ENCODE measurements at regions not wholly inside any gene's neighbourhood (a gene's known extent, or its start where the extent isn't known, plus 50 kb on each side); places are given as distances from the start of the nearest gene placed in this dataset.

DNA sequence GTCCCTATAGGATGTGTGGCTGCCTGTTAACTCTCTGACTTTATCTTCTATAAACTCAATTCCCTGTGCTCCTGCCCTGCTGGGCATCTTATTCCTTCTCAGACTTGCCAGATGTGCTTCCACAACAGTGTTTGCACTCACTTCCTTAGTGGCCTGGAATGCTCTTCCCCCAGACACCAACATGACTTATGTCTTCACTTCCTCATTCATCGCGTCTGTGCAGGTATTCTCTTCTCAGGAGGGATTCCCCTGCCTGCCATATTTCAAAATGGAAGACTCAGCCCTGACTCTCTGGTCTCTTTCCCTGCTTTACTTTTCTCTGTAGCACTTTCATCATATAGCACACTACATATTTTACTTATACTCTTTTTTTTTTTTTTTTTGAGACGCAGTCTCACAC, 344.0 kb downstream of the CENPC start:
- TF ChIP-seq ZFP3 (CRISPR knock-in tag; IDR thresholded peaks at IDR 0.05) (no peak), ESRRG (CRISPR knock-in tag; IDR thresholded peaks at IDR 0.05) (no peak), ARNTL (CRISPR knock-in tag; IDR thresholded peaks at IDR 0.05; ENCODE audit: borderline replicate concordance, low read depth) (no peak), GLIS3 (CRISPR knock-in tag; IDR thresholded peaks at IDR 0.05) (no peak), ZNF8 (CRISPR knock-in tag; IDR thresholded peaks at IDR 0.05) (no peak), PPARA (CRISPR knock-in tag; IDR thresholded peaks at IDR 0.05; ENCODE audit: borderline replicate concordance) (no peak), BACH2 (CRISPR knock-in tag; IDR thresholded peaks at IDR 0.05; ENCODE audit: borderline replicate concordance) (no peak), CSDC2 (CRISPR knock-in tag; IDR thresholded peaks at IDR 0.05) (no peak), ZNF565 (CRISPR knock-in tag; conservative IDR thresholded peaks at IDR 0.05; ENCODE audit: low read depth) (no peak), TCF4 (CRISPR knock-in tag; IDR thresholded peaks at IDR 0.05; ENCODE audit: borderline replicate concordance) (no peak), ISL1 (CRISPR knock-in tag; IDR thresholded peaks at IDR 0.05) (no peak), OSR1 (CRISPR knock-in tag; IDR thresholded peaks at IDR 0.05) (no peak), RARB (CRISPR knock-in tag; IDR thresholded peaks at IDR 0.05) (no peak), ZNF70 (CRISPR knock-in tag; IDR thresholded peaks at IDR 0.05) (no peak), TOX (CRISPR knock-in tag; IDR thresholded peaks at IDR 0.05; ENCODE audit: borderline replicate concordance) (no peak)
- TF ChIP-seq, protein P1, sequence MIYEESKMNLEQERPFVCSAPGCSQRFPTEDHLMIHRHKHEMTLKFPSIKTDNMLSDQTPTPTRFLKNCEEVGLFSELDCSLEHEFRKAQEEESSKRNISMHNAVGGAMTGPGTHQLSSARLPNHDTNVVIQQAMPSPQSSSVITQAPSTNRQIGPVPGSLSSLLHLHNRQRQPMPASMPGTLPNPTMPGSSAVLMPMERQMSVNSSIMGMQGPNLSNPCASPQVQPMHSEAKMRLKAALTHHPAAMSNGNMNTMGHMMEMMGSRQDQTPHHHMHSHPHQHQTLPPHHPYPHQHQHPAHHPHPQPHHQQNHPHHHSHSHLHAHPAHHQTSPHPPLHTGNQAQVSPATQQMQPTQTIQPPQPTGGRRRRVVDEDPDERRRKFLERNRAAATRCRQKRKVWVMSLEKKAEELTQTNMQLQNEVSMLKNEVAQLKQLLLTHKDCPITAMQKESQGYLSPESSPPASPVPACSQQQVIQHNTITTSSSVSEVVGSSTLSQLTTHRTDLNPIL (CRISPR knock-in tag; IDR thresholded peaks at IDR 0.05; ENCODE audit: low read depth), result no peak
- TF ChIP-seq, protein P2, sequence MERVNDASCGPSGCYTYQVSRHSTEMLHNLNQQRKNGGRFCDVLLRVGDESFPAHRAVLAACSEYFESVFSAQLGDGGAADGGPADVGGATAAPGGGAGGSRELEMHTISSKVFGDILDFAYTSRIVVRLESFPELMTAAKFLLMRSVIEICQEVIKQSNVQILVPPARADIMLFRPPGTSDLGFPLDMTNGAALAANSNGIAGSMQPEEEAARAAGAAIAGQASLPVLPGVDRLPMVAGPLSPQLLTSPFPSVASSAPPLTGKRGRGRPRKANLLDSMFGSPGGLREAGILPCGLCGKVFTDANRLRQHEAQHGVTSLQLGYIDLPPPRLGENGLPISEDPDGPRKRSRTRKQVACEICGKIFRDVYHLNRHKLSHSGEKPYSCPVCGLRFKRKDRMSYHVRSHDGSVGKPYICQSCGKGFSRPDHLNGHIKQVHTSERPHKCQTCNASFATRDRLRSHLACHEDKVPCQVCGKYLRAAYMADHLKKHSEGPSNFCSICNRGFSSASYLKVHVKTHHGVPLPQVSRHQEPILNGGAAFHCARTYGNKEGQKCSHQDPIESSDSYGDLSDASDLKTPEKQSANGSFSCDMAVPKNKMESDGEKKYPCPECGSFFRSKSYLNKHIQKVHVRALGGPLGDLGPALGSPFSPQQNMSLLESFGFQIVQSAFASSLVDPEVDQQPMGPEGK (CRISPR knock-in tag; IDR thresholded peaks at IDR 0.05; ENCODE audit: borderline replicate concordance), result no peak
- TF ChIP-seq, protein P3, sequence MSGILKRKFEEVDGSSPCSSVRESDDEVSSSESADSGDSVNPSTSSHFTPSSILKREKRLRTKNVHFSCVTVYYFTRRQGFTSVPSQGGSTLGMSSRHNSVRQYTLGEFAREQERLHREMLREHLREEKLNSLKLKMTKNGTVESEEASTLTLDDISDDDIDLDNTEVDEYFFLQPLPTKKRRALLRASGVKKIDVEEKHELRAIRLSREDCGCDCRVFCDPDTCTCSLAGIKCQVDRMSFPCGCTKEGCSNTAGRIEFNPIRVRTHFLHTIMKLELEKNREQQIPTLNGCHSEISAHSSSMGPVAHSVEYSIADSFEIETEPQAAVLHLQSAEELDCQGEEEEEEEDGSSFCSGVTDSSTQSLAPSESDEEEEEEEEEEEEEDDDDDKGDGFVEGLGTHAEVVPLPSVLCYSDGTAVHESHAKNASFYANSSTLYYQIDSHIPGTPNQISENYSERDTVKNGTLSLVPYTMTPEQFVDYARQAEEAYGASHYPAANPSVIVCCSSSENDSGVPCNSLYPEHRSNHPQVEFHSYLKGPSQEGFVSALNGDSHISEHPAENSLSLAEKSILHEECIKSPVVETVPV (CRISPR knock-in tag; IDR thresholded peaks at IDR 0.05), result no peak
- TF ChIP-seq, protein P4, sequence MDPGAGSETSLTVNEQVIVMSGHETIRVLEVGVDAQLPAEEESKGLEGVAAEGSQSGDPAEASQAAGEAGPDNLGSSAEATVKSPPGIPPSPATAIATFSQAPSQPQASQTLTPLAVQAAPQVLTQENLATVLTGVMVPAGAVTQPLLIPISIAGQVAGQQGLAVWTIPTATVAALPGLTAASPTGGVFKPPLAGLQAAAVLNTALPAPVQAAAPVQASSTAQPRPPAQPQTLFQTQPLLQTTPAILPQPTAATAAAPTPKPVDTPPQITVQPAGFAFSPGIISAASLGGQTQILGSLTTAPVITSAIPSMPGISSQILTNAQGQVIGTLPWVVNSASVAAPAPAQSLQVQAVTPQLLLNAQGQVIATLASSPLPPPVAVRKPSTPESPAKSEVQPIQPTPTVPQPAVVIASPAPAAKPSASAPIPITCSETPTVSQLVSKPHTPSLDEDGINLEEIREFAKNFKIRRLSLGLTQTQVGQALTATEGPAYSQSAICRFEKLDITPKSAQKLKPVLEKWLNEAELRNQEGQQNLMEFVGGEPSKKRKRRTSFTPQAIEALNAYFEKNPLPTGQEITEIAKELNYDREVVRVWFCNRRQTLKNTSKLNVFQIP (CRISPR knock-in tag; IDR thresholded peaks at IDR 0.05; ENCODE audit: borderline replicate concordance, low read depth), result no peak
- ATAC-seq, result no peak

DNA sequence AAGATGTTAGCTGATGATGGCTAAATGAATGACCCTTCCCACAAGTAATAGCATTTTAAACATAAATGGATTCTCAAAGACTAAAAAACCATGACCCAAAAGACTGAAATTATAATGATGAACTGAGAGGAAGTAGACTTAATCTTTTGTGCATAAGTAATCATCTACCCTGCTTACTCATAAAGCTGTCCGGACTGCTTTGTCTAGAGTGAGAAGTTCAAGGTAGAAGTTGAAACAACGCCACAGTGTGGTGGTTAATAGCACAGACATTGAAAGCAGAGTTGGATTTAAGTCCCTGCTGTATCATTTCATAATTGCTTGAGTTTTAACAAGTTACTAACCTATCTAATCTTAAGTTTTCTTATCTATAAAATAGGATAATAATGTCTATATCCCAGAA, 346.6 kb downstream of the CENPC start:
- TF ChIP-seq, protein P1 (CRISPR knock-in tag; IDR thresholded peaks at IDR 0.05; ENCODE audit: low read depth), result no peak
- no peak for TF ChIP-seq ZFP3 (CRISPR knock-in tag; IDR thresholded peaks at IDR 0.05)
- TF ChIP-seq, protein P3 (CRISPR knock-in tag; IDR thresholded peaks at IDR 0.05), result no peak
- TF ChIP-seq, protein P5, sequence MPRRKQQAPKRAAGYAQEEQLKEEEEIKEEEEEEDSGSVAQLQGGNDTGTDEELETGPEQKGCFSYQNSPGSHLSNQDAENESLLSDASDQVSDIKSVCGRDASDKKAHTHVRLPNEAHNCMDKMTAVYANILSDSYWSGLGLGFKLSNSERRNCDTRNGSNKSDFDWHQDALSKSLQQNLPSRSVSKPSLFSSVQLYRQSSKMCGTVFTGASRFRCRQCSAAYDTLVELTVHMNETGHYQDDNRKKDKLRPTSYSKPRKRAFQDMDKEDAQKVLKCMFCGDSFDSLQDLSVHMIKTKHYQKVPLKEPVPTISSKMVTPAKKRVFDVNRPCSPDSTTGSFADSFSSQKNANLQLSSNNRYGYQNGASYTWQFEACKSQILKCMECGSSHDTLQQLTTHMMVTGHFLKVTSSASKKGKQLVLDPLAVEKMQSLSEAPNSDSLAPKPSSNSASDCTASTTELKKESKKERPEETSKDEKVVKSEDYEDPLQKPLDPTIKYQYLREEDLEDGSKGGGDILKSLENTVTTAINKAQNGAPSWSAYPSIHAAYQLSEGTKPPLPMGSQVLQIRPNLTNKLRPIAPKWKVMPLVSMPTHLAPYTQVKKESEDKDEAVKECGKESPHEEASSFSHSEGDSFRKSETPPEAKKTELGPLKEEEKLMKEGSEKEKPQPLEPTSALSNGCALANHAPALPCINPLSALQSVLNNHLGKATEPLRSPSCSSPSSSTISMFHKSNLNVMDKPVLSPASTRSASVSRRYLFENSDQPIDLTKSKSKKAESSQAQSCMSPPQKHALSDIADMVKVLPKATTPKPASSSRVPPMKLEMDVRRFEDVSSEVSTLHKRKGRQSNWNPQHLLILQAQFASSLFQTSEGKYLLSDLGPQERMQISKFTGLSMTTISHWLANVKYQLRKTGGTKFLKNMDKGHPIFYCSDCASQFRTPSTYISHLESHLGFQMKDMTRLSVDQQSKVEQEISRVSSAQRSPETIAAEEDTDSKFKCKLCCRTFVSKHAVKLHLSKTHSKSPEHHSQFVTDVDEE (CRISPR knock-in tag; IDR thresholded peaks at IDR 0.05), result no peak
- no peak for TF ChIP-seq ARNTL (CRISPR knock-in tag; IDR thresholded peaks at IDR 0.05; ENCODE audit: borderline replicate concordance, low read depth)
- peak; percentile 56; the same call in 1 of the 3 replicates for ATAC-seq
